ENCODE measurements at regions not wholly inside any gene's neighbourhood (a gene's known extent, or its start where the extent isn't known, plus 50 kb on each side); places are given as distances from the start of the nearest gene placed in this dataset.

GRCh38 chr1:170301596-170301995, 155.8 kb downstream of the NTMT2 start:
- no peak overlapping the region for H3K4me3 ChIP-seq (ENCODE audit: low read length)
- no peak for TF ChIP-seq CTCF (conservative IDR thresholded peaks at IDR 0.05; ENCODE audit: low read length)
- no peak for DNase-seq (ENCODE audit: low read depth)

DNA sequence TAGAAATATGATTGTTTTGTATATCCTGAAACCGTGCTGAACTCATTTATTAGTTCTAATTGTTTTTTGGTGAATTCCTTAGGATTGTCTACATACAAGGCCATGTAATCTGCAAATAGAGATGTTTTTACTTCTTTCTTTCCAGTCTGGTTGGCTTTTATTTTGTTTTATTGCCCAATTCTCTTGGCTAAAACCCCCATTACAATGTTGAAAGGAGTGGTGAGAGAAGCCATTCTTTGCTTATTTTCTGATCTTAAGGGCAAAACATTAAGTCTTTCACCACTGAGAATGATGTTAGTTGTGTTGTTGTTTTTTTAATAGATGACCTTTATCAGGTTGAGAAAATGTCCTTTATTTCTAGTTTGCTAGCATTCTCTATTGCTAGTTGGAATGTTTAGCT, 157.3 kb downstream of the NTMT2 start:
- H3K4me3 ChIP-seq (ENCODE audit: low read length): no peak overlapping the region
- no peak for TF ChIP-seq CTCF (conservative IDR thresholded peaks at IDR 0.05; ENCODE audit: low read length)
- DNase-seq (ENCODE audit: low read depth): no peak

DNA sequence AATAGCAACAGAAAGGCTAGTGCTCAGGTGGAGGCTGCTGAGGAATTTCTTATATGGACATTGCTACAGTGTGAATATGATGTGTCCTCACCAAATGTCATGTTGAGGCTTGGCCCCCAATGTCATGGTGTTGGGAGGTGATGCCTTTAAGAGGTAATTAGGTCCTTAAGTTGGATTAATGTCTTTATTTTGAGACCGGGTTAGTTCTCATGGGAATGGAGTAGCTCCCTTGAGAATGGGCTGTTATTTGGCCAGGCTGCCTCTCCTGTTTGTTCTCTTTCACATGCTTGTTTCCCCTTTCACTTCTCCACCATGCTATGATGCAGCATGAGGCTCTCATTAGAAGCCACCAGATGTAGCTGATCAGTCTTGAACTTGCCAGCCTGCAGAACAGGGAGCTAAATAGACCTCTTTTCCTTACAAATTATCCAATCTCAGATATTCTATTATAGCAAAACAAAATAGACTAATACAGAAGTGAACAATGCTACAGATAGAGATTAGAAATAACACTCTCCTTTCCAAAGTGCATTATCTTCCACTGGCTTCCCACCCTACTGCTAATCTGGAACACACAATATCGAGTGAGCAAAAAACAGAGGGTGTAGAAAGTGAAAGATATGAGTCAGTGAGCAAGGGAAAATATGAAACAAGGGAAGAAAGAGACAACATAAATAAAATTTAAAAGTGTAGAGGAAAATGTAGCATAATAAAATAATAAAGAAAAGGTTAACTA, 160.2 kb downstream of the NTMT2 start:
- no peak overlapping the region for H3K4me3 ChIP-seq (ENCODE audit: low read length)
- TF ChIP-seq CTCF (conservative IDR thresholded peaks at IDR 0.05; ENCODE audit: low read length): no peak
- peak; percentile 48 for DNase-seq (ENCODE audit: low read depth)

GRCh38 chr1:170306513-170306910, 160.8 kb downstream of the NTMT2 start:
- no peak for DNase-seq (ENCODE audit: low read depth)
- no peak overlapping the region for H3K4me3 ChIP-seq (ENCODE audit: low read length)
- TF ChIP-seq CTCF (conservative IDR thresholded peaks at IDR 0.05; ENCODE audit: low read length): no peak

- no peak overlapping the region for H3K4me3 ChIP-seq (ENCODE audit: low read length)
- DNase-seq (ENCODE audit: low read depth): no peak
- TF ChIP-seq CTCF (conservative IDR thresholded peaks at IDR 0.05; ENCODE audit: low read length): no peak
These were observed 161.2 kb downstream of the NTMT2 start for GRCh38 chr1:170306948-170307347.

DNA sequence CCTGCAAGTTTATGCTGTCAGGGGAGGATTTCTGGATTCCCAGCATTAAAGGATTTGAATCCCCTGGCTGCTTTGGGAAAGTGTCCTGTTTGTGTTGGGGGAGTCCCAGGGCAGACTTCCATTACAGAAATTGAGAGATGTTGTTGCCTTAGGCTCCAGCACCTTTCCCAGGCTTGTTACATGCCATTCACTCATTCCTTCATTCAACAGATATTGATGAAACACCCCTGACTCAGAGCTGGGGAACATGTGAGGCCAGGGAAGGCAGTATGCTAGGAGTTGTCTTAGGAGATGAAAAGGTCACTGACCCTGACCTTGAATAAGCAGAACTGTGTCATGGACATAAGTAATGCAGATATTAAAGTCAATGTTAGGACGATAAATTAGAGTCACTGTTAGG, 161.7 kb downstream of the NTMT2 start:
- H3K4me3 ChIP-seq (ENCODE audit: low read length): no peak overlapping the region
- TF ChIP-seq CTCF (conservative IDR thresholded peaks at IDR 0.05; ENCODE audit: low read length): no peak
- DNase-seq (ENCODE audit: low read depth): peak; percentile 70

DNA sequence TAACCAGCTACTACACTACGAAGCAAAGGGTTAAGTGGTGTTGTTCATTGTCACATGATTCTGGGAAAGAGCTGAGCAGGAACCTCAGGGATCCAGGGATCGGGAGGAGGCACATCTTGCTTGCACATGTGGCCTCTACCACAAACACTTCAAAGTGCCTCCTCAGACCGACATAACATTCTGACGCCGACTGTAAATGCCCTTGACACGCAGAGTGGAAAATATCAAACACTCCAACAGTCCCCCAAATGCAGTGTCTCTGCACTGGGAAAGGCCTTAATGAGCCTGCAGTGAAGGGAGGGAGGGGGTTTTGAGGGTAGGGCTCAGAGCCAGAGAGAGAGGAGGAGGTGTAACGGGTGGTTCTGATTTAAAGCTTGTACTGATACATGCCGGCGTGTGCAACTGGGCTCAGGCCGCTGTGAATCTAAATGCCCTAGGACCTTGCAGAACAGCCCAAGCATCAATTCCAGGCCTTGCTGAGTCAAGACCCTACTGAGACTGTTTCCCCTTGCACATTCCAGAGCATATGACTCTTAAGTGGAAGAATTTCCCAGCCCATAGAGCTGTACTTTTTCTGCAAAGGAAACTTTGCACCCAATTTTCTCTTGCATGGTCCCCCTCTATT, 163.7 kb downstream of the NTMT2 start:
- TF ChIP-seq CTCF (conservative IDR thresholded peaks at IDR 0.05; ENCODE audit: low read length): no peak
- peak; percentile 100 for DNase-seq (ENCODE audit: low read depth)
- H3K4me3 ChIP-seq (ENCODE audit: low read length): peak overlapping the region; percentile 12; the same call in 1 of the 2 replicates
